A549 (cell line): ENCODE measurements at regions not wholly inside any gene's neighbourhood (a gene's known extent, or its start where the extent isn't known, plus 50 kb on each side); places are given as distances from the start of the nearest gene placed in this dataset.

Experiments used
- BHLHE40 ChIP-seq: IDR thresholded peaks from 2 replicates; pipeline ENCODE4 v1.6.1; 2012; ENCODE audit warnings: low read depth, low read length, inconsistent platforms
- EHMT2 ChIP-seq: fragments of 200-600 bp; sonication (generic); IDR thresholded peaks from 2 replicates; pipeline ENCODE4 v1.6.1; 2016; ENCODE audit warnings: antibody characterized with exemption, low read depth, mild to moderate bottlenecking, moderate library complexity
- EP300 ChIP-seq, 2 experiments: fragments of >200 bp; sonication (Bioruptor Twin); formaldehyde crosslinking; IDR thresholded peaks; 2 replicates in 1 of 2; 3 replicates in 1 of 2; pipeline ENCODE4 v1.6.1; 2016 to 2017
- FOSL2 ChIP-seq, 2 experiments: fragments of 450-650 bp in 1 of 2; fragments of >200 bp in 1 of 2; sonication (Bioruptor Twin) in 1 of 2; formaldehyde crosslinking; IDR thresholded peaks; 2 replicates each; pipeline versions ENCODE4 v1.5.0 to v1.6.1; 2016 to 2020; ENCODE audit warnings: mild to moderate bottlenecking in 1 of 2, moderate library complexity in 1 of 2
- MAX ChIP-seq: IDR thresholded peaks from 2 replicates; pipeline ENCODE4 v1.6.1; 2012
- MYC ChIP-seq: IDR thresholded peaks from 2 replicates; pipeline ENCODE4 v1.6.1; 2012; ENCODE audit warnings: mild to moderate bottlenecking, inconsistent platforms, low read length, improper control_type of control experiment, borderline replicate concordance
- NPAS2 ChIP-seq: fragments of 250-450 bp; sonication (Bioruptor Pico); IDR thresholded peaks from 2 replicates; pipeline ENCODE4 v1.8.0; 2022; ENCODE audit warnings: mild to moderate bottlenecking, moderate library complexity, borderline replicate concordance
- POLR2A ChIP-seq: IDR thresholded peaks from 2 replicates; pipeline ENCODE4 v1.6.1; 2012; ENCODE audit warnings: mild to moderate bottlenecking, low read length
- RAD21 ChIP-seq, 2 experiments: fragments of >200 bp in 1 of 2; sonication (Bioruptor Twin) in 1 of 2; formaldehyde crosslinking in 1 of 2; IDR thresholded peaks in 1 of 2; conservative IDR thresholded peaks in 1 of 2; 2 replicates in 1 of 2; 3 replicates in 1 of 2; pipeline ENCODE4 v1.6.1; 2012 to 2018; ENCODE audit warnings: inconsistent platforms in 1 of 2
- USF2 ChIP-seq: fragments of 450-650 bp; IDR thresholded peaks from 2 replicates; pipeline ENCODE4 v1.6.1; 2014; ENCODE audit warnings: antibody characterized with exemption
- TF ChIP-seq, protein P1 (sequence below): fragments of >200 bp; sonication (Bioruptor Twin); formaldehyde crosslinking; IDR thresholded peaks from 3 replicates; pipeline ENCODE4 v1.5.1; 2016
- TF ChIP-seq, protein P2 (sequence below): IDR thresholded peaks from 2 replicates; pipeline ENCODE4 v1.6.1; 2012
- TF ChIP-seq, protein P3 (sequence below): IDR thresholded peaks from 2 replicates; pipeline ENCODE4 v1.6.1; 2012; ENCODE audit warnings: low read depth, borderline replicate concordance

- TF ChIP-seq, protein P1, sequence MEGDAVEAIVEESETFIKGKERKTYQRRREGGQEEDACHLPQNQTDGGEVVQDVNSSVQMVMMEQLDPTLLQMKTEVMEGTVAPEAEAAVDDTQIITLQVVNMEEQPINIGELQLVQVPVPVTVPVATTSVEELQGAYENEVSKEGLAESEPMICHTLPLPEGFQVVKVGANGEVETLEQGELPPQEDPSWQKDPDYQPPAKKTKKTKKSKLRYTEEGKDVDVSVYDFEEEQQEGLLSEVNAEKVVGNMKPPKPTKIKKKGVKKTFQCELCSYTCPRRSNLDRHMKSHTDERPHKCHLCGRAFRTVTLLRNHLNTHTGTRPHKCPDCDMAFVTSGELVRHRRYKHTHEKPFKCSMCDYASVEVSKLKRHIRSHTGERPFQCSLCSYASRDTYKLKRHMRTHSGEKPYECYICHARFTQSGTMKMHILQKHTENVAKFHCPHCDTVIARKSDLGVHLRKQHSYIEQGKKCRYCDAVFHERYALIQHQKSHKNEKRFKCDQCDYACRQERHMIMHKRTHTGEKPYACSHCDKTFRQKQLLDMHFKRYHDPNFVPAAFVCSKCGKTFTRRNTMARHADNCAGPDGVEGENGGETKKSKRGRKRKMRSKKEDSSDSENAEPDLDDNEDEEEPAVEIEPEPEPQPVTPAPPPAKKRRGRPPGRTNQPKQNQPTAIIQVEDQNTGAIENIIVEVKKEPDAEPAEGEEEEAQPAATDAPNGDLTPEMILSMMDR, result no peak
- TF ChIP-seq MAX, result no peak
- TF ChIP-seq EHMT2, result no peak
- no peak for TF ChIP-seq MYC
- TF ChIP-seq, protein P2, sequence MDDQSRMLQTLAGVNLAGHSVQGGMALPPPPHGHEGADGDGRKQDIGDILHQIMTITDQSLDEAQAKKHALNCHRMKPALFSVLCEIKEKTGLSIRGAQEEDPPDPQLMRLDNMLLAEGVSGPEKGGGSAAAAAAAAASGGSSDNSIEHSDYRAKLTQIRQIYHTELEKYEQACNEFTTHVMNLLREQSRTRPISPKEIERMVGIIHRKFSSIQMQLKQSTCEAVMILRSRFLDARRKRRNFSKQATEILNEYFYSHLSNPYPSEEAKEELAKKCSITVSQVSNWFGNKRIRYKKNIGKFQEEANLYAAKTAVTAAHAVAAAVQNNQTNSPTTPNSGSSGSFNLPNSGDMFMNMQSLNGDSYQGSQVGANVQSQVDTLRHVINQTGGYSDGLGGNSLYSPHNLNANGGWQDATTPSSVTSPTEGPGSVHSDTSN, result no peak
- TF ChIP-seq FOSL2 (IDR thresholded peaks at IDR 0.05), result no peak
- no peak for TF ChIP-seq FOSL2 (CRISPR knock-in tag; IDR thresholded peaks at IDR 0.05)
- TF ChIP-seq EP300 (IDR thresholded peaks at IDR 0.05), result no peak
- TF ChIP-seq RAD21 (conservative IDR thresholded peaks at IDR 0.05 in 1 of 2, IDR thresholded peaks at IDR 0.05 in 1 of 2), result no peak
- no peak for TF ChIP-seq POLR2A
- no peak for TF ChIP-seq NPAS2 (CRISPR knock-in tag)
- no peak for TF ChIP-seq BHLHE40
- TF ChIP-seq, protein P3, sequence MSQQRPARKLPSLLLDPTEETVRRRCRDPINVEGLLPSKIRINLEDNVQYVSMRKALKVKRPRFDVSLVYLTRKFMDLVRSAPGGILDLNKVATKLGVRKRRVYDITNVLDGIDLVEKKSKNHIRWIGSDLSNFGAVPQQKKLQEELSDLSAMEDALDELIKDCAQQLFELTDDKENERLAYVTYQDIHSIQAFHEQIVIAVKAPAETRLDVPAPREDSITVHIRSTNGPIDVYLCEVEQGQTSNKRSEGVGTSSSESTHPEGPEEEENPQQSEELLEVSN, result no peak
- TF ChIP-seq USF2, result no peak
These were observed 398.8 kb upstream of the IGFBP3 start for GRCh38 chr7:46319841-46320240.
